HG03039 (cell line): ENCODE measurements at regions not wholly inside any gene's neighbourhood (a gene's known extent, or its start where the extent isn't known, plus 50 kb on each side); places are given as distances from the start of the nearest gene placed in this dataset.
"Not testable (repeated sequence)": the region's sequence is repeated elsewhere in the genome, so short reads cannot be mapped to it uniquely, and the experiment has no call there.

Experiments
- ATAC-seq: cut with Tn5 transposase; IDR thresholded peaks from one replicate; pipeline ENCODE4 v1.9.1; 2021; ENCODE audit warnings: mild to moderate bottlenecking, moderate library complexity; ENCODE audit not compliant: unreplicated experiment

GRCh38 chr11:81224396-81224795 lies 1509.3 kb downstream of the FAM181B start:
- ATAC-seq: no peak

GRCh38 chr11:81222491-81222890 lies 1511.2 kb downstream of the FAM181B start:
- ATAC-seq: no peak

- ATAC-seq: no peak
Observed at GRCh38 chr11:81220146-81220895, 1513.3 kb downstream of the FAM181B start.

- ATAC-seq: no peak
Observed at GRCh38 chr11:81219661-81220060, 1514.0 kb downstream of the FAM181B start.

- no peak for ATAC-seq
Observed at GRCh38 chr11:81218440-81218839, 1515.2 kb downstream of the FAM181B start.

GRCh38 chr11:81211050-81211449 lies 1522.6 kb downstream of the FAM181B start:
- ATAC-seq: no peak

- no peak for ATAC-seq
Observed at GRCh38 chr11:81207421-81208054, 1526.1 kb downstream of the FAM181B start.

GRCh38 chr11:81203876-81204275 lies 1529.8 kb downstream of the FAM181B start:
- ATAC-seq: no peak

GRCh38 chr11:81197396-81197795 lies 1536.3 kb downstream of the FAM181B start:
- no peak for ATAC-seq

- ATAC-seq: no peak
Observed at GRCh38 chr11:81192516-81192915, 1541.1 kb downstream of the FAM181B start.

GRCh38 chr11:81190546-81190945 lies 1543.1 kb downstream of the FAM181B start:
- no peak for ATAC-seq

GRCh38 chr11:81187033-81187432 lies 1546.6 kb downstream of the FAM181B start:
- not testable (repeated sequence) for ATAC-seq

GRCh38 chr11:81174646-81175330 lies 1558.9 kb downstream of the FAM181B start:
- ATAC-seq: no peak

- ATAC-seq: no peak
Observed at GRCh38 chr11:81165164-81165563, 1568.5 kb downstream of the FAM181B start.

- ATAC-seq: no peak
Observed at GRCh38 chr11:81159900-81160299, 1573.8 kb downstream of the FAM181B start.

GRCh38 chr11:81135570-81135969 lies 1598.1 kb downstream of the FAM181B start:
- no peak for ATAC-seq

- ATAC-seq: no peak
Observed at GRCh38 chr11:81129618-81130017, 1604.0 kb downstream of the FAM181B start.

- ATAC-seq: no peak
Observed at GRCh38 chr11:81112718-81113117, 1620.9 kb downstream of the FAM181B start.

GRCh38 chr11:81104051-81104450 lies 1629.6 kb downstream of the FAM181B start:
- no peak for ATAC-seq

- ATAC-seq: no peak
Observed at GRCh38 chr11:81098471-81098870, 1635.2 kb downstream of the FAM181B start.

GRCh38 chr11:81092522-81092921 lies 1641.1 kb downstream of the FAM181B start:
- ATAC-seq: no peak

GRCh38 chr11:81089242-81089641 lies 1644.4 kb downstream of the FAM181B start:
- ATAC-seq: no peak
